Endothelial cell of umbilical vein (primary cell): ENCODE measurements at regions not wholly inside any gene's neighbourhood (a gene's known extent, or its start where the extent isn't known, plus 50 kb on each side); places are given as distances from the start of the nearest gene placed in this dataset.

ENCODE experiments used
- BruUV-seq: library from RNA; stranded (reverse); fragments of 400-500 nt; replicated peaks from 2 replicates; lab custom pipeline; 2021; lab: Mats Ljungman, UMichigan
- CTCF ChIA-PET: fragments of 300-600, 350-600 bp; sonication (Branson Sonifier 250); formaldehyde crosslinking; loops from one replicate; lab custom pipeline; 2021; ENCODE audit warnings: antibody characterized with exemption, inconsistent platforms; lab: Charles Lee
- POLR2A ChIA-PET: fragments of 300-600, 350-600 bp; sonication (Branson Sonifier 250); formaldehyde crosslinking; loops from one replicate; lab custom pipeline; 2021; ENCODE audit warnings: antibody characterized with exemption, inconsistent platforms; lab: Charles Lee
- DNase-seq: peaks from one replicate; pipeline ENCODE4 v3.0.0-alpha.2; 2011; ENCODE audit warnings: low read depth, low spot score
- FAIRE-seq: peaks from 2 replicates; lab custom pipeline; 2011; peaks lifted over from hg19 to GRCh38; lab: Jason Lieb, UNC
- H2AFZ ChIP-seq: 2 replicates; pipeline ENCODE4 v1.6.0; 2012; ENCODE audit warnings: low read depth, low read length, control low read depth, inconsistent platforms
- H3K27ac ChIP-seq: 2 replicates; pipeline ENCODE4 v1.5.1; 2011; ENCODE audit warnings: low read depth, mild to moderate bottlenecking, control low read depth, low read length, moderate library complexity; ENCODE audit not compliant: insufficient read depth
- H3K27me3 ChIP-seq, 2 experiments: 2 replicates each; pipeline versions ENCODE4 v1.6.0 to v1.6.1; 2011; ENCODE audit warnings: low read length in 2 of 2, mixed read lengths in 1 of 2; ENCODE audit not compliant: control insufficient read depth in 2 of 2, insufficient read depth in 2 of 2
- H3K36me3 ChIP-seq, 2 experiments: 2 replicates in 1 of 2; 3 replicates in 1 of 2; pipeline ENCODE4 v1.5.1; 2011; ENCODE audit warnings: low read length in 2 of 2, mild to moderate bottlenecking in 1 of 2, moderate library complexity in 1 of 2; ENCODE audit not compliant: control insufficient read depth in 2 of 2, insufficient read depth in 2 of 2; ENCODE audit errors: extremely low read depth in 1 of 2
- H3K4me1 ChIP-seq: 3 replicates; pipeline ENCODE4 v1.5.1; 2011; ENCODE audit warnings: mild to moderate bottlenecking, low read length; ENCODE audit not compliant: control insufficient read depth, insufficient read depth; ENCODE audit errors: extremely low read depth
- H3K4me2 ChIP-seq: 2 replicates; pipeline ENCODE4 v1.6.1; 2011; ENCODE audit warnings: low read length, control low read depth, mixed read lengths; ENCODE audit not compliant: insufficient read depth
- H3K4me3 ChIP-seq, 3 experiments: fragments of 200-600 bp in 1 of 3; sonication (generic), shearing (Covaris generic) in 1 of 3; replicated peaks in 1 of 3; 2 replicates each; pipeline ENCODE4 v1.5.1; 2011 to 2016; ENCODE audit warnings: control low read depth in 3 of 3, low read length in 3 of 3, mild to moderate bottlenecking in 2 of 3, inconsistent platforms in 1 of 3, low read depth in 1 of 3, moderate library complexity in 1 of 3; ENCODE audit not compliant: insufficient read depth in 1 of 3
- H3K79me2 ChIP-seq: 2 replicates; pipeline ENCODE4 v1.6.0; 2012; ENCODE audit warnings: low read length, inconsistent platforms; ENCODE audit not compliant: control insufficient read depth, insufficient read depth
- H3K9ac ChIP-seq: replicated peaks from 2 replicates; pipeline ENCODE3; 2011; ENCODE audit warnings: low read length, control low read depth; ENCODE audit not compliant: insufficient read depth; ENCODE audit errors: extremely low read depth
- H3K9me1 ChIP-seq: replicated peaks from 3 replicates; pipeline ENCODE4 v1.6.0; 2011; ENCODE audit warnings: mild to moderate bottlenecking, low read length; ENCODE audit not compliant: control insufficient read depth, insufficient read depth; ENCODE audit errors: extremely low read depth
- H3K9me3 ChIP-seq: replicated peaks from 2 replicates; pipeline ENCODE4 v1.5.1; 2012; ENCODE audit warnings: low read length, inconsistent platforms; ENCODE audit not compliant: control insufficient read depth, insufficient read depth
- H4K20me1 ChIP-seq: replicated peaks from 2 replicates; pipeline ENCODE3; 2011; ENCODE audit warnings: mild to moderate bottlenecking, low read length; ENCODE audit not compliant: control insufficient read depth, insufficient read depth; ENCODE audit errors: extremely low read depth
- EZH2 ChIP-seq: IDR thresholded peaks from 2 replicates; pipeline ENCODE4 v1.6.1; 2012; ENCODE audit warnings: borderline replicate concordance, low read depth, mild to moderate bottlenecking, moderate library complexity, low read length, inconsistent platforms; ENCODE audit not compliant: severe bottlenecking
- FOS ChIP-seq: IDR thresholded peaks from 2 replicates; pipeline ENCODE4 v1.6.1; 2011; ENCODE audit warnings: mild to moderate bottlenecking, low read length, moderate library complexity, borderline replicate concordance; ENCODE audit not compliant: insufficient read depth
- GATA2 ChIP-seq: IDR thresholded peaks from 2 replicates; pipeline ENCODE4 v1.7.0; 2011; ENCODE audit warnings: low read depth, mild to moderate bottlenecking, moderate library complexity, mixed read lengths, low read length; ENCODE audit not compliant: insufficient read length, insufficient read depth
- JUN ChIP-seq: IDR thresholded peaks from 2 replicates; pipeline ENCODE4 v1.6.1; 2011; ENCODE audit warnings: borderline replicate concordance, low read depth; ENCODE audit not compliant: insufficient read length, insufficient read depth
- MYC ChIP-seq: IDR thresholded peaks from one replicate; pipeline ENCODE4 v1.6.1; 2011; ENCODE audit warnings: mild to moderate bottlenecking, low read depth, low read length
- POLR2A ChIP-seq: IDR thresholded peaks from 2 replicates; pipeline ENCODE4 v1.6.1; 2012; ENCODE audit warnings: low read depth, mild to moderate bottlenecking, control low read depth, low read length
- POLR2AphosphoS5 ChIP-seq: IDR thresholded peaks from 2 replicates; pipeline ENCODE4 v1.6.1; 2012; ENCODE audit warnings: low read depth, mild to moderate bottlenecking, control low read depth, low read length, moderate library complexity; ENCODE audit not compliant: insufficient read depth
- dilution Hi-C: fragments of 300-500 bp; cut with MboI; formaldehyde crosslinking; loops from one replicate; pipeline ENCODE4 v1.15.0; 2019; ENCODE audit warnings: low sequenced_read_pairs; ENCODE audit not compliant: extremely low pct_ligation_motif_present
- intact Hi-C: fragments of 100-400 bp; cut with micrococcal nuclease; formaldehyde crosslinking; loops from one replicate; pipeline ENCODE4 v1.10.0; 2022
- TF ChIP-seq, protein P1 (sequence below): IDR thresholded peaks from 2 replicates; pipeline ENCODE4 v1.6.1; 2011; ENCODE audit not compliant: insufficient read depth, insufficient read length
- TF ChIP-seq, protein P2 (sequence below), 2 donors: IDR thresholded peaks; 1 replicate in 1 of 2; 2 replicates in 1 of 2; pipeline ENCODE4 v1.5.1; 2011; ENCODE audit warnings: low read length in 2 of 2, mild to moderate bottlenecking in 2 of 2, moderate library complexity in 2 of 2, control low read depth in 1 of 2, inconsistent platforms in 1 of 2, low read depth in 1 of 2; ENCODE audit not compliant: insufficient read depth in 1 of 2; ENCODE audit errors: extremely low read depth in 1 of 2

DNA sequence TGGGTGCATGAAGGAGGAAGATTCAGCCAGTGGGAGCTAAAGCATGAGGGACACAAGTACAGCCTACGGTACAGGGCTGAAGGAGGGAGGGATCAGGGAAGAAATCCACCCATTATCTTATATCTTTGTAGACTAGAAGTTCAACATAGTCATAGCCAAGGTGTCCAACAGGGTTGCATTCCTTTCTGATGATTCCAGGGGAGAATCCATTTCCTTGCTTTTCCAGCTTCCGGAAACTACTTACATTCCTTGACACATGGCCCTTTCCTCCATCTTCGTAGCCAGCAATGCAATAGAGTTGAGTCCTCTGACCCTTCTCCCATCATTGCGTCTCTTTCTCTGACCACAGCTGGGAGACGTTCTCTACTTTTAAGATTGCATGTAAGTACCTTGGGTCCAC lies 471.0 kb upstream of the SEMA6D start:
- POLR2A ChIA-PET, result no interaction called here
- H3K79me2 ChIP-seq, result no peaks in the 10 kb centered on the region
- H4K20me1 ChIP-seq, result no peaks in the 10 kb centered on the region
- peak overlapping the region; percentile 20 for H2AFZ ChIP-seq
- H3K4me3 ChIP-seq, result no peak overlapping the region
- DNase-seq (peak; percentile 33), FAIRE-seq (peak; percentile 92)
- no TSS peak for BruUV-seq
- dilution Hi-C loops, result no loop called here
- H3K4me2 ChIP-seq, result peak overlapping the region; percentile 24
- H3K9ac ChIP-seq, result no peak overlapping the region
- H3K9me3 ChIP-seq, result no peaks in the 10 kb centered on the region
- H3K36me3 ChIP-seq, result no peaks in the 10 kb centered on the region
- peaks cover 14% of the 10 kb centered on the region for H3K4me1 ChIP-seq
- peak overlapping the region; percentile 29 for H3K27ac ChIP-seq
- TF ChIP-seq MYC, result no peak
- TF ChIP-seq JUN, result peak; percentile 51
- TF ChIP-seq POLR2A, result no peak
- peak; percentile 56 for TF ChIP-seq POLR2AphosphoS5
- TF ChIP-seq GATA2, result peak; percentile 49
- intact Hi-C loops, result loop anchor here (1.0 kb wide), 1 partner anchor 220 kb away; no protein-coding TSS in a partner anchor
- no peaks in the 10 kb centered on the region for H3K27me3 ChIP-seq
- CTCF ChIA-PET, result interaction anchor here (0.9 kb wide), 1 partner anchor 50 kb away, joined by 4 read pairs; no protein-coding TSS in a partner anchor
- H3K9me1 ChIP-seq, result no peaks in the 10 kb centered on the region

DNA sequence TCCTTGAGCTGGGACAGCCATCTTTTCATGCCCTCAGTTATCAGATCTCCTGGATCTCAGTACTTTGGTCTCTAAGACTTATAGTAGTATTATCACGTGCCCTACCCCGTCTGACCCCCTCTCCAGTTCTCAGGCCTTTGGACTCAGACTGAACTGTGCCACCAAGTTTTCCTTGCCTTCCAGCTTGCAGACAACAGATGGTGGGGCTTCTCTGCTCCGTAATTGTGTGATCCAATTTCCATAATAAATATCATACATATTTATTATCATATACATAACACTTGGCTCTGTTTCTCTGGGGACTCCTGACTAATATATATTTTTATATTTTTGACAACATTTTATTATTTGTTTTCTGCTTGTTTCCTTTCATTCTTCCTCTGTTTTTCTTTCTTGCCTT lies 458.8 kb upstream of the SEMA6D start:
- no TSS peak for BruUV-seq
- H3K27me3 ChIP-seq, result no peaks in the 10 kb centered on the region
- H3K79me2 ChIP-seq, result peaks cover 6% of the 10 kb centered on the region
- H3K4me3 ChIP-seq, result no peak overlapping the region
- H3K9me3 ChIP-seq, result no peaks in the 10 kb centered on the region
- H3K9me1 ChIP-seq, result no peaks in the 10 kb centered on the region
- intact Hi-C loops, result no loop called here
- ChIA-PET CTCF (no interaction called here), POLR2A (no interaction called here)
- no peak overlapping the region for H3K27ac ChIP-seq
- no peaks in the 10 kb centered on the region for H4K20me1 ChIP-seq
- DNase-seq, result no peak
- no peak overlapping the region for H2AFZ ChIP-seq
- no peak overlapping the region for H3K4me2 ChIP-seq
- no peaks in the 10 kb centered on the region for H3K36me3 ChIP-seq
- dilution Hi-C loops, result no loop called here
- FAIRE-seq, result no peak
- no peak overlapping the region for H3K9ac ChIP-seq
- no peak for TF ChIP-seq FOS
- no peak for TF ChIP-seq POLR2AphosphoS5
- TF ChIP-seq EZH2, result no peak
- TF ChIP-seq MYC, result no peak
- TF ChIP-seq JUN, result no peak
- TF ChIP-seq, protein P1, sequence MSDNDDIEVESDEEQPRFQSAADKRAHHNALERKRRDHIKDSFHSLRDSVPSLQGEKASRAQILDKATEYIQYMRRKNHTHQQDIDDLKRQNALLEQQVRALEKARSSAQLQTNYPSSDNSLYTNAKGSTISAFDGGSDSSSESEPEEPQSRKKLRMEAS, result no peak
- TF ChIP-seq POLR2A, result no peak
- TF ChIP-seq, protein P2, sequence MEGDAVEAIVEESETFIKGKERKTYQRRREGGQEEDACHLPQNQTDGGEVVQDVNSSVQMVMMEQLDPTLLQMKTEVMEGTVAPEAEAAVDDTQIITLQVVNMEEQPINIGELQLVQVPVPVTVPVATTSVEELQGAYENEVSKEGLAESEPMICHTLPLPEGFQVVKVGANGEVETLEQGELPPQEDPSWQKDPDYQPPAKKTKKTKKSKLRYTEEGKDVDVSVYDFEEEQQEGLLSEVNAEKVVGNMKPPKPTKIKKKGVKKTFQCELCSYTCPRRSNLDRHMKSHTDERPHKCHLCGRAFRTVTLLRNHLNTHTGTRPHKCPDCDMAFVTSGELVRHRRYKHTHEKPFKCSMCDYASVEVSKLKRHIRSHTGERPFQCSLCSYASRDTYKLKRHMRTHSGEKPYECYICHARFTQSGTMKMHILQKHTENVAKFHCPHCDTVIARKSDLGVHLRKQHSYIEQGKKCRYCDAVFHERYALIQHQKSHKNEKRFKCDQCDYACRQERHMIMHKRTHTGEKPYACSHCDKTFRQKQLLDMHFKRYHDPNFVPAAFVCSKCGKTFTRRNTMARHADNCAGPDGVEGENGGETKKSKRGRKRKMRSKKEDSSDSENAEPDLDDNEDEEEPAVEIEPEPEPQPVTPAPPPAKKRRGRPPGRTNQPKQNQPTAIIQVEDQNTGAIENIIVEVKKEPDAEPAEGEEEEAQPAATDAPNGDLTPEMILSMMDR (IDR thresholded peaks at IDR 0.05; ENCODE audit: extremely low read depth in 1 of 2, insufficient read depth in 1 of 2, low read depth in 1 of 2, low read length in 2 of 2), result no peak
- TF ChIP-seq GATA2, result no peak
- no peaks in the 10 kb centered on the region for H3K4me1 ChIP-seq
